GM21423 (cell line): ENCODE measurements at regions not wholly inside any gene's neighbourhood (a gene's known extent, or its start where the extent isn't known, plus 50 kb on each side); places are given as distances from the start of the nearest gene placed in this dataset.

Source experiments
- ATAC-seq: cut with Tn5 transposase; IDR thresholded peaks from one replicate; pipeline ENCODE4 v1.9.1; 2021; ENCODE audit warnings: mild to moderate bottlenecking, moderate library complexity; ENCODE audit not compliant: unreplicated experiment

DNA sequence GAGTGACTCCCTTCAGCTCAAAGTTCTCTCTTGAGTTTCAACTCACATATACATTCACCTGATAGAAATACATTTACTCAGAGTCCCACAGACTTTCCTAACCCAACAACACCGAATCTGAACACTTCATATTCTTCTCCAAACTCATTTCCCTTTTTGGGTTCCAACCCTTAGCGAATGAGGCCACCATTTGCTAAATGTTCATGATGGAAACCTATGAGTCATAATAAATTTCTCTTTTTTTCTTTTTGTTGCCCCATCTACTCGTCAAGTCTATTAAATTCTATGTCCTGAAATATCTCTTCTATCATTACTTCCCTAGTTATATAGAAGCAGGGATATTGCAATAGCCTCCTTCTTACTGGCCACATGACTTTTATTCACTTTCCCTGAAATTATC is 100.1 kb downstream of the HLX start:
- no peak for ATAC-seq

GRCh38 chr1:220982686-220983085 is 103.4 kb downstream of the HLX start:
- no peak for ATAC-seq

- no peak for ATAC-seq
Measured at GRCh38 chr1:220983877-220984635, 104.8 kb downstream of the HLX start.

- no peak for ATAC-seq
Measured at GRCh38 chr1:220990427-220991339, 111.4 kb downstream of the HLX start.

GRCh38 chr1:220991506-220991905 is 112.3 kb downstream of the HLX start:
- no peak for ATAC-seq

GRCh38 chr1:220991959-220992704 is 112.9 kb downstream of the HLX start:
- no peak for ATAC-seq

GRCh38 chr1:220992705-220993052 is 113.4 kb downstream of the HLX start:
- ATAC-seq = no peak

DNA sequence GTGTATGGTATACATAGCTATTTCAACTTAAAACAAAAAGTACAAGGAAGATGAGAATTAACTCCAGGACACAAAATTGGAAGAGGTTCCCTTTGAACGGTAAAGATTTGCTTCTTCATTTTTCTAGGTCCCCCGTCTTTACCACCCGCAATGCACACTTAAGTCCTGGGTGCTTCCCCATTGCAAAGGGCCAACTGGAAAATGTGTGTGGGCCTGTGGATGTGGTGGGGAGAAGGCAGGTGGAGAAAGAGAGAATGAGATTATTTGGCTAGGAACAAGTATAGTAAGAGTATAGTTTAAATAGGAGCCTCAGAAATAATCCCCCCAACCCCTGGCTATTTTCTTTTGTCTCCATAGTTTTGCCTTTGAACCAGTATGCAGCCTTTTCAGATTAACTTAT is 115.4 kb downstream of the HLX start:
- no peak for ATAC-seq

DNA sequence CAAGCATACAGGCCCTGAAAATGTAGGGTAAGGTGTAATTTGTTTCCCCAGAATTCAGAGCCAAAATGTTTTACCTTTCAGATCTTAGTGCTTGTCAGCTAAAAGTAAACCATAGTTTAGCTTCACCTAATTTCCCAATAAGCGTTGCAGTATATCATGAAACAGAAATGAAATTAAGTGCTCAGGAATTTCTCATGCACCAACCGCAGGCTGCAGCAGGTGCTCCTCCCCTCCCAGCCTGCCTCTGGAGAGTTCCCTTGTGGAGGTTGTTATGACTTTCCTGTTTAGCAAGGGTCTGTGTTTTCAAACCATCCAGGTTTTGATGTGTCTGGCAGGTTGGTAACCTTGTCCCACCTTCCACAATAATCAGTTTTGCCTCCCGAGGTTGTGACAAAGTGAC is 118.5 kb downstream of the HLX start:
- no peak for ATAC-seq

DNA sequence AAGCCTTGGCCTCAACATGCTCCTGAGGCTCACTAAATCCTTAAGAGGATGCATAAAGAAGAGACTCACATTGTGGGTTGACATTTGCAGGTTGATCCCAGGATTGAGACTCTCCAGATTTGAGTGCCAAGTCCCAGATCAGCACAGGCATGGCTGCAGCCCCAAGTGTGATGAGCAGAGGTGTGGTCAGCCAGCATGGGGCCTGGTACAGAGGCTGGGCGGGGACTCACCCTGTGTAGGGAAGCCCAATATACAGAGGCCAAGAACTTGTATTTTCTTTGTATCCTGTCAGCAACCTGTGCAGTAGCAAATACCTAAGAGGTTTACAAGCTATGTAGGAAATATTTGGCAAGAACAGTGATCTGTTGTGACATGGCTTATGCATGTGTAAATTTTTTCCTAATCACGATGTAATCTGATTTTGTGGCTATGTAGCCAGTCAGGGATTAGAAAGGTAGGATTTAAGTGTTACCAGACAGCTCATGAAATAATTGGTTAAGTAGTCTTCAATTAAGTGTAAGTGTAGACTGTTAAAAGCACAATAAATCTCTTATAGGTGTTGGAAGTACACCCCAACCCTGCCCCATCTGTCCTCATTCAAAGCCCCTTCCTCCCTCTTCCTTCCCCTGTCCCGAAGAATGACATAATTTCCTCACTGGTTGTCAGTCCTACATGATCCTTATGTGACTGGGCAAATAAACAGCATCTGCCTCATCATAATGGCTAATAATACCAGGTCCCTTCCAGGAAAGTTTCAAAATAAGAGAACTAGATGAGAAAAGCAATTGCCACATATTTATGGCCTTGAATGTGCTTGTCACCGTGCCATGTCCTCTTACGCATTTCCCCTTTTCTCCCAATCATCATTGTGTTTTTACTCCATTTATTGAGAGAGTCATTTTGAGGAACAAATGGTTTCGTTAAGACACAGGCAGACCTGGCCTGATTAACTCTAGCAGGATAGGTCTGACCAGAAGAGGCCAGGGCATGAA is 120.9 kb downstream of the HLX start:
- ATAC-seq = no peak

DNA sequence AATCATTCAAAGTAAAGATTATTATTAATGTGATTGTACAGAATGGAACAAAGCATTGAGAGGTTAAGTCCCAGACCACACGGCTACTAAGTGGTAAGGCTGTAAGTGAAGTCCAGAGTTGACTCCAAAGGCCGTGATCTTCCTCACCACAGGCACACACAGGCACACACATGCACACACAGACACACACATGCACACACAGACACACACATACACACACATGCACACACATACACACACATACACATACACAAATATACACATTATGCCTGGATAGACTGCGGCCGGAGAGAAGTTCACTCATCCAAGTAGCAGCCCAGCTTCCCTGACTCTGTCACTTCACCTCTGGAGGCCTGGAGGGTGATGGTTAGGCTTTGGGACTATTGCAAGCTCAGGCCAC is 121.9 kb downstream of the HLX start:
- no peak for ATAC-seq

GRCh38 chr1:221002601-221003000 is 123.4 kb downstream of the HLX start:
- ATAC-seq = no peak

- no peak for ATAC-seq
Measured at GRCh38 chr1:221011145-221011544, 131.9 kb downstream of the HLX start.

DNA sequence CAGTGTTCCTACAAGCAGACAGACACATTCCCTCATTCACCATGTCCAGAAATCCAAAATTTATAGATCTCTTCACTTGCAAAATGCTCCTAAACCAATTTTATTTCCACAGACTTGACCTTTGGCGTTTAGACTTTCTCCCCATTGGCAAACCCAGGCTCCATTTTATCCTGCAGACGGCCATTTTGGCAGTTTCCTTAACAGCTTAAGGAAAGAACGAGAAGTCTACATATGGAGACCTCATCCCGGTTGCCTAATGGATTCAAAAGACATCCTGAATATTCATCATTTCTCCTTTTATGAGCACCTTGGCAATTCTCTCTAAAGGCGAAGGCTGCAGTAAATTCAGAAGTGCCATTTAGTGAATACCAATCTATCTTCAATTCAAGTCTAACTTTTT is 132.9 kb downstream of the HLX start:
- no peak for ATAC-seq

- no peak for ATAC-seq
Measured at GRCh38 chr1:221013691-221014660, 134.7 kb downstream of the HLX start.

DNA sequence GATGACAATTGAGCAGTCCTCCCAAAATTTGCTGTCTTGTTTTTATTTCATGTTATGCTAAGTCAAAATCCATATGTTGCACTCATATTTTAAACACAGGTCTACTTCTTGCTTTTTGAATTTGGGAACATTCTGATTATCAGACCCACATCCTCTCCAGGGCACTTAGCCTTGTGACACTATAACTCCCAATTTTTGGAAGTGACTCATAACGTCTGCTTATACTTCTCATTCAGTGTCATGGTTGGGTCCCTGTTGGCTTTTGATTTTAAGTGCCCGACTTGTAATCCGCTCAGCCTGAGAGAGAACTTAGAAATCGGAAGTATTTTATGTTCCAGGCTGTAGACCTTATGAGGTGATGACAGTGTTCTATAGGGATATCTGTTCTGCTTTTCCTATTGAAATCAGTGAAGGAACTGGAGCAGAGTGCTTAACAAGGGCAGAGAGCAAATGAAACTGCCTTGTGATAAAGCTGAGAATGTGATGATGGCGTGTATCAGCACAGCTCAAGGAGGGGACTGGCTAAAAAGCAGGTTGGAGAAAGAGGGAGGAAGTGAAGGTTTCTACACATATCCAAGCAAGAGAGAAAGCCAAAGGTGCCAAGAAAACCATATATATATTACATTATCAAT is 136.0 kb downstream of the HLX start:
- no peak for ATAC-seq

DNA sequence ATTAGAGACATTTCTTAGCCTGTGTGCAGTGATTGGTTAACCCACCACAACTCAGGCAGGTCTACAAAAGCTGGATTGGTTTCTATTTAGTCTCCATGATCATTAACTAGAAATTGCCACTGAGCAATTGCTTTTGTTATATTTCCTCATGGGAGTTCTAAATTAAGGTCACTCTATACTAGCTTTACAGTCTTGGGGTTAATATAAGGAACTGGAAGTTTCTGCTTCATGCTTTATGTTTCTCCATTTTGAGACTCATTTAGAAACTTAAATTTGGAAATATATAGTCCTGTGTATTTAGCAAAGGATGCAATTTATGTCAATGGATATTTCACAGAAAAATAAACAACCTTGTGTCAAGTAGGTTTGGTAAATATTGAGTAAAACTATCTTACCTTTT is 137.5 kb downstream of the HLX start:
- no peak for ATAC-seq

GRCh38 chr1:221018414-221018813 is 139.2 kb downstream of the HLX start:
- ATAC-seq = no peak

DNA sequence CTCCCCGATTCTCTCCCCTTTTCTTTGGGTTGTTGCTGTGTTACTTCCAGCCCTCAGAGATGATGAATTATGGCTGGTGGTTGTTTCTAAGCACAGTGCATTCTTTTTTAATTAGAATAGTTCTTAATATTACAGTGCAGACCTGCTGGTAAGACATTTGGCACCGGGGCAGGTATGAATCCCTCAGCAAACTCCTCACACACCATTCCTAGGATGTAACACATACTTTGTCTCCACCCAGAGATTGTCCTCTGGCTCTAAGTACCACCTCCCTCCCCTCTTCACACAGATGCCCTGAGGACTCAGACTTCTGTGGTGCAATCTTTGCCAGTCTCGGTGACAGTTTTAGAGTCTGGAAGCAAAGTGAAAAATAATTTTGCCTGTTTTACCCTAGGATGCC is 143.1 kb downstream of the HLX start:
- ATAC-seq = no peak
